ENCODE measurements at regions not wholly inside any gene's neighbourhood (a gene's known extent, or its start where the extent isn't known, plus 50 kb on each side); places are given as distances from the start of the nearest gene placed in this dataset.

DNA sequence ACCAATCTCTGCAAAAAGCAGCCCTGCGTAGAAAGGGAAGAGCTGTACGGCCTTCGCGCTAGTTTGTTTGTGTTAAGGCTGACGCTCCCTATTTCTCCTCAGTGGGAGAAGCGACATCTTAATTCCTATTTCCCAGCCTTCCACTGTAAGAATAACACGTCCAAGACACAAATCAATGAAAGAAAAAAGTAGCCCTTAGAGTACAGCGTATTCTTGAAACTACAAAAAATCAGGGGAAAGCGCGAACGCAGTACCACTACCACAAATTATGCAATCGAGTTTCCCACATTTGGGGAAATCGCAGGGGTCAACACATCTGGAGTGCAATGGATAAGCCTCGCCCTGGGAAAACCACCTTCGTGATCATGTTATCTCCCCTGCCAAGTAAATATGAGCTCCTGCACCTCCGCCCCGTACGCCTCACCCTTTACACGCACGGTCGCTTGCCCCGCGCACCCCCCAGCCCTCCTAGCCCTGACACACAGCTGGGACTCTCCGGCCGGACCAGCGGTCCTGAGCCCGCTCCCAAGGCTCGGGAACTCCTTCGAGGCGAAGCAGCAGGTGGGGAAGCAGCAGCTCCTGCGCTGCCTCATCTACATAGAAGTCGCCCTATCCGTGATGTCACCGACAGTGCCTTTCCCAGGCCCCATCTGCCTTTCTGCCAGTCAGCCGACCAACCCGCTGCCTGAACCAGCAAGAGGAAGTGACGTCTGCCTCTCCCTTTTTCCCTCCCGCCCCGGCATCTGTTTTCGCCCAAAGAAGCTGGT, 94.7 kb downstream of the PPIAL4G start (continued):
- no peak for TF ChIP-seq NEUROD1 (IDR thresholded peaks at IDR 0.05; ENCODE audit: borderline replicate concordance, low read depth, low read length, partially characterized antibody)
- TF ChIP-seq SAP30 (IDR thresholded peaks at IDR 0.05; ENCODE audit: borderline replicate concordance, insufficient read depth, low read depth, low read length, poor library complexity, severe bottlenecking): no peak
- TF ChIP-seq ARNT (IDR thresholded peaks at IDR 0.05): peak; percentile 73 to 94
- no peak for TF ChIP-seq ILK (tag; IDR thresholded peaks at IDR 0.05; ENCODE audit: borderline replicate concordance, low read depth)
- TF ChIP-seq, protein P1, sequence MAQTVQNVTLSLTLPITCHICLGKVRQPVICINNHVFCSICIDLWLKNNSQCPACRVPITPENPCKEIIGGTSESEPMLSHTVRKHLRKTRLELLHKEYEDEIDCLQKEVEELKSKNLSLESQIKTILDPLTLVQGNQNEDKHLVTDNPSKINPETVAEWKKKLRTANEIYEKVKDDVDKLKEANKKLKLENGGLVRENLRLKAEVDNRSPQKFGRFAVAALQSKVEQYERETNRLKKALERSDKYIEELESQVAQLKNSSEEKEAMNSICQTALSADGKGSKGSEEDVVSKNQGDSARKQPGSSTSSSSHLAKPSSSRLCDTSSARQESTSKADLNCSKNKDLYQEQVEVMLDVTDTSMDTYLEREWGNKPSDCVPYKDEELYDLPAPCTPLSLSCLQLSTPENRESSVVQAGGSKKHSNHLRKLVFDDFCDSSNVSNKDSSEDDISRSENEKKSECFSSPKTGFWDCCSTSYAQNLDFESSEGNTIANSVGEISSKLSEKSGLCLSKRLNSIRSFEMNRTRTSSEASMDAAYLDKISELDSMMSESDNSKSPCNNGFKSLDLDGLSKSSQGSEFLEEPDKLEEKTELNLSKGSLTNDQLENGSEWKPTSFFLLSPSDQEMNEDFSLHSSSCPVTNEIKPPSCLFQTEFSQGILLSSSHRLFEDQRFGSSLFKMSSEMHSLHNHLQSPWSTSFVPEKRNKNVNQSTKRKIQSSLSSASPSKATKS (CRISPR knock-in tag; IDR thresholded peaks at IDR 0.05): no peak
- TF ChIP-seq ZNF77 (CRISPR knock-in tag; IDR thresholded peaks at IDR 0.05): peak; percentile 77; the same call in 1 of the 2 replicates
- peak; percentile 8; the same call in 1 of the 2 replicates for TF ChIP-seq CHD2 (IDR thresholded peaks at IDR 0.05; ENCODE audit: low read depth, low read length)
- TF ChIP-seq NR4A1 (CRISPR knock-in tag; IDR thresholded peaks at IDR 0.05): no peak
- TF ChIP-seq NR4A1 (tag; IDR thresholded peaks at IDR 0.05): no peak
- peak; percentile 42; the same call in 1 of the 2 replicates for TF ChIP-seq SOX6 (IDR thresholded peaks at IDR 0.05)
- peak; percentile 75; the same call in 1 of the 2 replicates for TF ChIP-seq MEF2A (IDR thresholded peaks at IDR 0.05; ENCODE audit: control insufficient read depth, low read depth, low read length)
- no peak for TF ChIP-seq KDM2B (CRISPR knock-in tag; IDR thresholded peaks at IDR 0.05)
- no peak for TF ChIP-seq ZNF408 (CRISPR knock-in tag; IDR thresholded peaks at IDR 0.05; ENCODE audit: low read depth)
- TF ChIP-seq GABPB1 (CRISPR knock-in tag; IDR thresholded peaks at IDR 0.05): peak; percentile 93
- no peak for TF ChIP-seq U2AF2 (optimal IDR thresholded peaks at IDR 0.05; ENCODE audit: low read depth, low read length)
- no peak for TF ChIP-seq FOXA1 (IDR thresholded peaks at IDR 0.05; ENCODE audit: borderline replicate concordance)
- TF ChIP-seq FOXA3 (CRISPR knock-in tag; conservative IDR thresholded peaks at IDR 0.05 in 1 of 2, IDR thresholded peaks at IDR 0.05 in 1 of 2): peak; percentile 72 to 78; a peak in 3 of 4 replicates
- 0 out of 2 replicates have a peak, but pooled peaks have one; percentile 40 for TF ChIP-seq HMGXB4 (CRISPR knock-in tag; IDR thresholded peaks at IDR 0.05)
- TF ChIP-seq TARDBP (IDR thresholded peaks at IDR 0.05): no peak
- no peak for TF ChIP-seq TFE3 (CRISPR knock-in tag; IDR thresholded peaks at IDR 0.05)
- TF ChIP-seq ARHGAP35 (IDR thresholded peaks at IDR 0.05; ENCODE audit: partially characterized antibody): peak; percentile 93
- TF ChIP-seq TEAD4 (IDR thresholded peaks at IDR 0.05; ENCODE audit: low read length): peak; percentile 86
- no peak for TF ChIP-seq TEAD4 (CRISPR knock-in tag; IDR thresholded peaks at IDR 0.05; ENCODE audit: borderline replicate concordance)

All from K562 (cell line).